ENCODE measurements at regions not wholly inside any gene's neighbourhood (a gene's known extent, or its start where the extent isn't known, plus 50 kb on each side); places are given as distances from the start of the nearest gene placed in this dataset.

DNA sequence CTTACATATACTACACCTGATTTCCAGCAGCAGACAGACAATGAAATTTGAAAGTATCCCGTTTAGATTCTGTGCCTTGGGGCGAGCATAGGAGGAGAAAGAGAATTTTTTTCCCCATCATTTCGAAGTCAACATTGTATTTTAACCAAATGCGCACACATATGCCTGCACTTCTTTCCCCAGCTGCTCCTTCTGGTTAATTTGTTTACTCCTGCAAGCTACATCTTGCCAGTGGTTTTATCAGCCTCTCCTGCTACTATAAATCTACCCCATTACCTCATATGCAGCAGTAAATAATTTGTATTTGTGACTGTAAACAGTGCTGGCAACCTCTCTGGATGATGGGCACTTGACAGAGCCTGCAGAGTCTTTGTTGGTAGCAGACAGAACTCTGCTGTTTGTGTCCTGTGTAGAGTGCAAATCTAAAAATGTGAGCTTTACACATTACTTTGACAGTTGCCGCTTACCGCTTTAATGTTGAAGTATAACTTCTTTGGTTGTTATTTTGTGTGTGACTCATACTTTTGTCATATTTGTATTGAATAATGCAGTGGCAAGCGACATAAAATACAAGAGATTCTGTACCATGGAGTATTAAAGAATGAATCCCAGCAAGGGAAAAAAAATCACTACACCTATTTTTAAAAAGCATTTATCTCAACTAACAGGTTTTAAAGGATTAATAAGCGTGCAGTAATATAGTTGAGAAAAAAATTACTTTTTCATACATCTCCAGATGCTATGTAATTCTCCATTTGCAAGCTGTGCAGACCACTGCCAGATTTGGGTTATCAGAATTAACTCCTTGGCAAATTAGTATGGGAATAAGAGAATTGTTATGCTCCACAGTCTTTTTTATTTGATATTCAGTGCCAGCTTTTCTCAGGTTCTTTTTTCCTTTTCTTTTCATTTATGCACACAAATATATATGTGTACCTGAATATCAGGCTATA, 536.8 kb downstream of the XIRP2 start:
- H3K36me3 ChIP-seq, result no peaks in the 10 kb centered on the region
- 78% methylated on average over 8 of the region's 8 CpGs for WGBS
- no peaks in the 10 kb centered on the region for H3K4me1 ChIP-seq
- H3K4me3 ChIP-seq, result no peak overlapping the region
- intact Hi-C loops (cut with DNase I), result no loop called here
- no peak overlapping the region for H3K27ac ChIP-seq (replicated peaks in 1 of 4)
- no peaks in the 10 kb centered on the region for H3K9me3 ChIP-seq
- DNase-seq (ENCODE audit: extremely low spot score), result no peak
- no peaks in the 10 kb centered on the region for H3K27me3 ChIP-seq
- TF ChIP-seq EP300 (IDR thresholded peaks at IDR 0.05) (no peak), CTCF (IDR thresholded peaks at IDR 0.05) (no peak), POLR2AphosphoS5 (IDR thresholded peaks at IDR 0.05) (no peak), POLR2A (IDR thresholded peaks at IDR 0.05; ENCODE audit: low read depth) (no peak)

GRCh38 chr2:167424221-167424620, 535.9 kb downstream of the XIRP2 start:
- DNase-seq (ENCODE audit: extremely low spot score), result no peak
- H3K4me3 ChIP-seq, result no peak overlapping the region
- H3K9me3 ChIP-seq, result no peaks in the 10 kb centered on the region
- TF ChIP-seq POLR2A (IDR thresholded peaks at IDR 0.05; ENCODE audit: low read depth) (no peak), POLR2AphosphoS5 (IDR thresholded peaks at IDR 0.05) (no peak), CTCF (IDR thresholded peaks at IDR 0.05) (no peak), EP300 (IDR thresholded peaks at IDR 0.05) (no peak)
- H3K4me1 ChIP-seq, result no peaks in the 10 kb centered on the region
- H3K36me3 ChIP-seq, result no peaks in the 10 kb centered on the region
- WGBS, result 58% methylated on average over 1 of the region's 1 CpG
- no peak overlapping the region for H3K27ac ChIP-seq (replicated peaks in 1 of 4)
- no peaks in the 10 kb centered on the region for H3K27me3 ChIP-seq
- intact Hi-C loops (cut with DNase I), result no loop called here

DNA sequence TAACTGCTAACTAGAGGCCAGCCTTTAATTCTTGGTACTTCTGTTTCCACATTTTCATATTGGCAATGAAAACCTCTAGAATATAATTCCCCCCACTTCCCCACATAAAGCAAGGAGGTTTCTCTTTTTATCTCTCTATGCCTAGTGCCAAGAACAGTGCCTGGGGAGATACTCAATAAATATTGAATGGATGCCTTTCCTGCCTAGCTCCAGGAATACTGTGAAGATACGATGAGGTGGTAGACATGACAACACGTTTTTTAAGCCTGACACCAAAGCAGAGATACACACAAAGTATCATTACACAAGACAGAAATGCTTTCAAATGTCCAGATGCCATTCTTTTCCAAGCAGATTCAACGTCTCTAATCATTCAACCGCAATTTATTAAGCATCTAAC, 535.5 kb downstream of the XIRP2 start:
- WGBS, result 52% methylated on average over 4 of the region's 4 CpGs
- intact Hi-C loops (cut with DNase I), result no loop called here
- H3K27me3 ChIP-seq, result no peaks in the 10 kb centered on the region
- H3K36me3 ChIP-seq, result no peaks in the 10 kb centered on the region
- no peaks in the 10 kb centered on the region for H3K4me1 ChIP-seq
- H3K9me3 ChIP-seq, result no peaks in the 10 kb centered on the region
- H3K4me3 ChIP-seq, result no peak overlapping the region
- no peak for DNase-seq (ENCODE audit: extremely low spot score)
- no peak overlapping the region for H3K27ac ChIP-seq (replicated peaks in 1 of 4)
- no peak for TF ChIP-seq POLR2AphosphoS5 (IDR thresholded peaks at IDR 0.05)
- TF ChIP-seq CTCF (IDR thresholded peaks at IDR 0.05), result no peak
- TF ChIP-seq EP300 (IDR thresholded peaks at IDR 0.05), result no peak
- no peak for TF ChIP-seq POLR2A (IDR thresholded peaks at IDR 0.05; ENCODE audit: low read depth)

- Histone ChIP-seq H3K27ac (replicated peaks in 1 of 4) (no peak overlapping the region), H3K4me3 (no peak overlapping the region), H3K36me3 (no peaks in the 10 kb centered on the region), H3K4me1 (no peaks in the 10 kb centered on the region), H3K27me3 (no peaks in the 10 kb centered on the region), H3K9me3 (no peaks in the 10 kb centered on the region)
- no peak for DNase-seq (ENCODE audit: extremely low spot score)
- WGBS, result 36% methylated on average over 2 of the region's 2 CpGs
- intact Hi-C loops (cut with DNase I), result no loop called here
- no peak for TF ChIP-seq EP300 (IDR thresholded peaks at IDR 0.05)
- TF ChIP-seq POLR2AphosphoS5 (IDR thresholded peaks at IDR 0.05), result no peak
- no peak for TF ChIP-seq POLR2A (IDR thresholded peaks at IDR 0.05; ENCODE audit: low read depth)
- TF ChIP-seq CTCF (IDR thresholded peaks at IDR 0.05), result no peak
Observed at GRCh38 chr2:167420211-167420610, 531.9 kb downstream of the XIRP2 start.

Data from esophagus muscularis mucosa (tissue), 4 donors.